ENCODE measurements at regions not wholly inside any gene's neighbourhood (a gene's known extent, or its start where the extent isn't known, plus 50 kb on each side); places are given as distances from the start of the nearest gene placed in this dataset.

GRCh38 chr6:77055711-77056110, 407.6 kb downstream of the HTR1B start (continued):
- TF ChIP-seq, protein P1, sequence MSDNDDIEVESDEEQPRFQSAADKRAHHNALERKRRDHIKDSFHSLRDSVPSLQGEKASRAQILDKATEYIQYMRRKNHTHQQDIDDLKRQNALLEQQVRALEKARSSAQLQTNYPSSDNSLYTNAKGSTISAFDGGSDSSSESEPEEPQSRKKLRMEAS (IDR thresholded peaks at IDR 0.05) = no peak
- no peak for TF ChIP-seq ATF3 (IDR thresholded peaks at IDR 0.05)
- no peak for TF ChIP-seq GABPA (IDR thresholded peaks at IDR 0.05 in 1 of 2, conservative IDR thresholded peaks at IDR 0.05 in 1 of 2)
- TF ChIP-seq NR2F2 (IDR thresholded peaks at IDR 0.05) = no peak
- TF ChIP-seq HNF4G (IDR thresholded peaks at IDR 0.05) = no peak
- TF ChIP-seq YY1 (IDR thresholded peaks at IDR 0.05) = no peak
- TF ChIP-seq RXRA (IDR thresholded peaks at IDR 0.05) = no peak

GRCh38 chr6:77040568-77041195, 422.6 kb downstream of the HTR1B start:
- Histone ChIP-seq H3K9me3 (ENCODE audit: control insufficient read depth in 4 of 4, low read length in 3 of 4) (peaks cover 0 to 8% (median 2%) of the 10 kb centered on the region in 4 donors), H3K4me3 (ENCODE audit: low read depth in 1 of 3, low read length in 3 of 3) (no peak overlapping the region), H3K36me3 (ENCODE audit: control insufficient read depth in 4 of 4, insufficient read depth in 3 of 4, low read depth in 1 of 4, low read length in 3 of 4) (no peaks in the 10 kb centered on the region), H3K9ac (ENCODE audit: low read depth in 1 of 2, low read length in 2 of 2) (no peak overlapping the region), H3K27ac (ENCODE audit: low read depth in 1 of 2, low read length in 2 of 2) (no peak overlapping the region), H3K4me1 (ENCODE audit: control insufficient read depth in 4 of 4, insufficient read depth in 4 of 4, low read length in 3 of 4) (no peaks in the 10 kb centered on the region), H3K27me3 (ENCODE audit: control insufficient read depth in 4 of 4, insufficient read depth in 4 of 4, low read length in 3 of 4) (no peaks in the 10 kb centered on the region)
- WGBS = 82% methylated on average over 3 of the region's 3 CpGs
- no peak for TF ChIP-seq FOXA2 (IDR thresholded peaks at IDR 0.05)
- TF ChIP-seq RXRA (IDR thresholded peaks at IDR 0.05) = no peak
- TF ChIP-seq FOXA1 (IDR thresholded peaks at IDR 0.05) = no peak
- TF ChIP-seq, protein P1 (IDR thresholded peaks at IDR 0.05) = no peak
- TF ChIP-seq TAF1 (conservative IDR thresholded peaks at IDR 0.05) = no peak
- TF ChIP-seq HNF4G (IDR thresholded peaks at IDR 0.05) = no peak
- TF ChIP-seq, protein P2, sequence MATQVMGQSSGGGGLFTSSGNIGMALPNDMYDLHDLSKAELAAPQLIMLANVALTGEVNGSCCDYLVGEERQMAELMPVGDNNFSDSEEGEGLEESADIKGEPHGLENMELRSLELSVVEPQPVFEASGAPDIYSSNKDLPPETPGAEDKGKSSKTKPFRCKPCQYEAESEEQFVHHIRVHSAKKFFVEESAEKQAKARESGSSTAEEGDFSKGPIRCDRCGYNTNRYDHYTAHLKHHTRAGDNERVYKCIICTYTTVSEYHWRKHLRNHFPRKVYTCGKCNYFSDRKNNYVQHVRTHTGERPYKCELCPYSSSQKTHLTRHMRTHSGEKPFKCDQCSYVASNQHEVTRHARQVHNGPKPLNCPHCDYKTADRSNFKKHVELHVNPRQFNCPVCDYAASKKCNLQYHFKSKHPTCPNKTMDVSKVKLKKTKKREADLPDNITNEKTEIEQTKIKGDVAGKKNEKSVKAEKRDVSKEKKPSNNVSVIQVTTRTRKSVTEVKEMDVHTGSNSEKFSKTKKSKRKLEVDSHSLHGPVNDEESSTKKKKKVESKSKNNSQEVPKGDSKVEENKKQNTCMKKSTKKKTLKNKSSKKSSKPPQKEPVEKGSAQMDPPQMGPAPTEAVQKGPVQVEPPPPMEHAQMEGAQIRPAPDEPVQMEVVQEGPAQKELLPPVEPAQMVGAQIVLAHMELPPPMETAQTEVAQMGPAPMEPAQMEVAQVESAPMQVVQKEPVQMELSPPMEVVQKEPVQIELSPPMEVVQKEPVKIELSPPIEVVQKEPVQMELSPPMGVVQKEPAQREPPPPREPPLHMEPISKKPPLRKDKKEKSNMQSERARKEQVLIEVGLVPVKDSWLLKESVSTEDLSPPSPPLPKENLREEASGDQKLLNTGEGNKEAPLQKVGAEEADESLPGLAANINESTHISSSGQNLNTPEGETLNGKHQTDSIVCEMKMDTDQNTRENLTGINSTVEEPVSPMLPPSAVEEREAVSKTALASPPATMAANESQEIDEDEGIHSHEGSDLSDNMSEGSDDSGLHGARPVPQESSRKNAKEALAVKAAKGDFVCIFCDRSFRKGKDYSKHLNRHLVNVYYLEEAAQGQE (IDR thresholded peaks at IDR 0.05) = no peak
- no peak for TF ChIP-seq ATF3 (IDR thresholded peaks at IDR 0.05)
- no peak for TF ChIP-seq SP1 (IDR thresholded peaks at IDR 0.05)
- TF ChIP-seq, protein P3, sequence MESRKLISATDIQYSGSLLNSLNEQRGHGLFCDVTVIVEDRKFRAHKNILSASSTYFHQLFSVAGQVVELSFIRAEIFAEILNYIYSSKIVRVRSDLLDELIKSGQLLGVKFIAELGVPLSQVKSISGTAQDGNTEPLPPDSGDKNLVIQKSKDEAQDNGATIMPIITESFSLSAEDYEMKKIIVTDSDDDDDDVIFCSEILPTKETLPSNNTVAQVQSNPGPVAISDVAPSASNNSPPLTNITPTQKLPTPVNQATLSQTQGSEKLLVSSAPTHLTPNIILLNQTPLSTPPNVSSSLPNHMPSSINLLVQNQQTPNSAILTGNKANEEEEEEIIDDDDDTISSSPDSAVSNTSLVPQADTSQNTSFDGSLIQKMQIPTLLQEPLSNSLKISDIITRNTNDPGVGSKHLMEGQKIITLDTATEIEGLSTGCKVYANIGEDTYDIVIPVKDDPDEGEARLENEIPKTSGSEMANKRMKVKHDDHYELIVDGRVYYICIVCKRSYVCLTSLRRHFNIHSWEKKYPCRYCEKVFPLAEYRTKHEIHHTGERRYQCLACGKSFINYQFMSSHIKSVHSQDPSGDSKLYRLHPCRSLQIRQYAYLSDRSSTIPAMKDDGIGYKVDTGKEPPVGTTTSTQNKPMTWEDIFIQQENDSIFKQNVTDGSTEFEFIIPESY (IDR thresholded peaks at IDR 0.05) = no peak
- no peak for TF ChIP-seq RAD21 (IDR thresholded peaks at IDR 0.05)
- no peak for TF ChIP-seq NR2F2 (IDR thresholded peaks at IDR 0.05)
- no peak for TF ChIP-seq CTCF (IDR thresholded peaks at IDR 0.05; ENCODE audit: low read depth, low read length, missing input control)
- no peak for TF ChIP-seq EGR1 (IDR thresholded peaks at IDR 0.05; ENCODE audit: low read depth in 2 of 2)
- no peak for TF ChIP-seq YY1 (IDR thresholded peaks at IDR 0.05)
- no peak for TF ChIP-seq GABPA (IDR thresholded peaks at IDR 0.05 in 1 of 2, conservative IDR thresholded peaks at IDR 0.05 in 1 of 2)
- no peak for DNase-seq (ENCODE audit: low spot score)

All from liver (tissue), 8 donors.